NB4 (cell line): ENCODE measurements at regions not wholly inside any gene's neighbourhood (a gene's known extent, or its start where the extent isn't known, plus 50 kb on each side); places are given as distances from the start of the nearest gene placed in this dataset.

Source experiments
- DNase-seq: peaks from one replicate; pipeline ENCODE4 v3.0.0; 2010; ENCODE audit warnings: low read depth
- H3K4me3 ChIP-seq: one replicate; pipeline ENCODE4 v1.5.1; 2011; ENCODE audit warnings: mild to moderate bottlenecking, low read depth, low read length, moderate library complexity
- CTCF ChIP-seq: IDR thresholded peaks from one replicate; pipeline ENCODE4 v1.5.1; 2012; ENCODE audit warnings: low read depth, low read length
- MAX ChIP-seq: IDR thresholded peaks from 2 replicates; pipeline ENCODE4 v1.6.1; 2011; ENCODE audit warnings: low read depth, low read length
- MYC ChIP-seq: IDR thresholded peaks from 2 replicates; pipeline ENCODE4 v1.6.1; 2011; ENCODE audit warnings: low read depth, low read length
- POLR2A ChIP-seq: IDR thresholded peaks from 2 replicates; pipeline ENCODE4 v1.6.1; 2011; ENCODE audit warnings: mild to moderate bottlenecking; ENCODE audit not compliant: insufficient read length; ENCODE audit errors: extremely low read depth

DNA sequence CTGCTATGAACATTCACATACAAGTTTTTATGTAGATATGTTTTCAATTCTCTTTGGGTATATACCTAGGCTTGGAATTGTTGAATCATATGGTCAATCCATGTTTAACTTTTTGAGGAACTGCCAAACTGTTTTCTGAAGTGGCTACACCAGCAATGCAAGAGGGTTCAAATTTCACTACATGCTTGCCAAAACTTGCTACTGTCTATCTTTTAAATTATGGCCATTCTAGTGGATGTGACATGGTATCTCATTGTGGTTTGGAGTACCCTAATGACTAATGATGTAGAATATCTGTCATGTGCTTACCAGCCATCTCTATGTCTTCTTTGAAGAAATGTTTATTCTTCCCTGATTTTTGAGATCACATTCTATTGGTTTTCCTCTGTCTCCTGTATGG, 860.3 kb downstream of the DIAPH3 start:
- TF ChIP-seq MAX: no peak
- no peak for TF ChIP-seq POLR2A
- H3K4me3 ChIP-seq: no peak overlapping the region
- no peak for DNase-seq

DNA sequence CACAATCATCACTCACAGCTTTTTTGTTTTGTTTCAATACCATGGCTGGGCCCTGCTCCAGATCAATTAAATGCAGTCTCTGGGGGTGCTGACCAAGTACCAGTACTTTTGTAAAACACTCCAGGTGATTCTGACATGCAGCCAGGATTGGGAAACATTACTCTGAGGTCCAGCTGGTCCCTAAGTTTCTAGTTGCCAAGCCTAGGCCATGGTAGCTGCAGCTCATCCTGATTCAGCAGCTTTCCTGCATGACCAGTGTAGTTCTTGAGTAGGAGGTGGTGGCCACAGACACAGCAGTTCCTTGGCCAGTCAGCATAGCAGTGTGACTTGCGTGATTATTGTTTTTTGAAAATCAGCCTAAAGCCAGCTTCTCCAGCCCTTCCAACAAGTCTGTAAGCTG, 859.1 kb downstream of the DIAPH3 start:
- no peak for DNase-seq
- TF ChIP-seq POLR2A (no peak), CTCF (no peak), MYC (no peak), MAX (no peak)
- H3K4me3 ChIP-seq: no peak overlapping the region

- TF ChIP-seq MAX (no peak), MYC (no peak), POLR2A (no peak), CTCF (no peak)
- DNase-seq: no peak
- no peak overlapping the region for H3K4me3 ChIP-seq
Measured at GRCh38 chr13:59305896-59306295, 857.8 kb downstream of the DIAPH3 start.

- no peak for DNase-seq
- TF ChIP-seq MAX (no peak), MYC (no peak), CTCF (no peak), POLR2A (no peak)
- no peak overlapping the region for H3K4me3 ChIP-seq
Measured at GRCh38 chr13:59312776-59313175, 851.0 kb downstream of the DIAPH3 start.

DNA sequence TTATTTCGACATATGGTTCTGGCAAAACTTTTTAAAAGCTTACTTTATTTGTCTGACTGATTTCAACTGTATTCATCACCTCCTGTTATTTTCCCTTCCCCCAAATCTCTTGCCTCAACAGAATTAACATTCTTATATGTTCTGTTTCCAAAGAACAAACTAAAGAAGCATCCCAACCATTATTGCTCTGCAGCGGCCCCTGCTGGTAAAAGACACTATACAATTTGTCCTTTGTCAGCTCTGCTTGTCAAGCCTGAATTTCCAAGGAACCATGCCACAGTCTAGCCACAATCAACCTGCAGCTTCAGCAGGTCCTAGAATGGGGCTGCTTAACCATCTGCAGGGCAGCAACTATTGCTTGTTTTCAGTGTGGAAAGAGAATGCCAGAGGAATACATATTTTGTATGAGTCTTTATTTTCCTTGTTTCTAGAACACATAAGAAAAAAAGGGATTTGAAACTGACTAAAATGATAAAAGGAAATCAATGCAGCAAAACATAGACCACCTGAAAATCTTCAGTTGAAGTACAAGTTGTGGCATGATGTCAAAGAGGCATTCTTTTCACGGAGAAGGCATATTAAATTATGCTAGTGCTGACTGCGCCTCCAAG, 845.3 kb downstream of the DIAPH3 start:
- peak; percentile 62 for DNase-seq
- TF ChIP-seq CTCF (peak; percentile 82), MAX (0 out of 2 replicates have a peak, but pooled peaks have one; percentile 14), MYC (no peak)
- H3K4me3 ChIP-seq: no peak overlapping the region

DNA sequence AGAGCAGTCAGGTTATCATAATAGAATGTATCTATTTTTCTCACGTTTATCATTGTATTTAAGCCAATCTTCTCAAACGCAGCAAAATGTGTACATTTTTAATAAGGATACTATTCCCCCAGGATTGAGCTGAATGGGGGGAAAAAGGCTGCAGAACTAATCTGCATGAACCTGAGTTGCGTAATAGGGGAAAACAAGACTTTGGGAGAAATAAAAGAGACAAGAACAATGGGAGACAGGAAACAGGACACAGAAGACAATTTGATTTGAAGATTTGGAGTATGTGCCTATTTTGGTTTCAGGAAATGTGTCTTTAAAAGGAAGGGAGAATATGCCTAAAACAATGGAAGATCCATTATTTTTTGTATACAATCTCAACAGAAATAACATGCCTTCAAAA, 844.5 kb downstream of the DIAPH3 start:
- no peak overlapping the region for H3K4me3 ChIP-seq
- DNase-seq: no peak
- TF ChIP-seq POLR2A (no peak), MAX (no peak), MYC (no peak), CTCF (no peak)
